ENCODE measurements at regions not wholly inside any gene's neighbourhood (a gene's known extent, or its start where the extent isn't known, plus 50 kb on each side); places are given as distances from the start of the nearest gene placed in this dataset.

GRCh38 chr16:35182043-35182677 is 1722.7 kb downstream of the TP53TG3F start:
- ChIA-PET CTCF (ENCODE audit: low intra/inter-chr PET ratio) (no interaction called here), POLR2A (no interaction called here)
- intact Hi-C loops (cut with micrococcal nuclease): no loop called here
- no peaks in the 10 kb centered on the region for H3K79me2 ChIP-seq (ENCODE audit: control insufficient read depth, insufficient read depth, low read length)
- no TSS peak for BruUV-seq (replicated peaks)
- no peaks in the 10 kb centered on the region for H4K20me1 ChIP-seq (replicated peaks; ENCODE audit: control insufficient read depth, insufficient read depth, low read length)
- H3K9me1 ChIP-seq (ENCODE audit: control insufficient read depth, insufficient read depth, low read length): no peaks in the 10 kb centered on the region
- FAIRE-seq (no peak), ATAC-seq (no peak), DNase-seq (ENCODE audit: extremely low read depth in 1 of 4, low spot score in 3 of 4) (no peak)
- no peak overlapping the region for H3K9ac ChIP-seq (ENCODE audit: insufficient read depth in 1 of 2, low read depth in 2 of 2, low read length in 2 of 2)
- no peak overlapping the region for H3K27ac ChIP-seq (ENCODE audit: extremely low read depth, low read depth, low read length)
- no peaks in the 10 kb centered on the region for H3K27me3 ChIP-seq (ENCODE audit: control insufficient read depth in 2 of 2, insufficient read depth in 2 of 2, low read length in 2 of 2)
- H3K4me3 ChIP-seq: no peak overlapping the region
- H3K36me3 ChIP-seq (ENCODE audit: control insufficient read depth, insufficient read depth, low read length): no peaks in the 10 kb centered on the region
- H3K9me3 ChIP-seq (replicated peaks; ENCODE audit: control insufficient read depth, insufficient read depth, low read depth, low read length): no peaks in the 10 kb centered on the region
- TF ChIP-seq CC2D1A (IDR thresholded peaks at IDR 0.05): no peak
- in situ Hi-C loops (cut with MboI): no loop called here
- no peak overlapping the region for H3K4me2 ChIP-seq (ENCODE audit: insufficient read depth, low read length)
- H3K4me1 ChIP-seq (replicated peaks in 1 of 2; ENCODE audit: control insufficient read depth in 2 of 2, insufficient read depth in 2 of 2, low read length in 2 of 2): no peaks in the 10 kb centered on the region
- H2AFZ ChIP-seq (ENCODE audit: low read depth, low read length): no peak overlapping the region

GRCh38 chr16:35182943-35183550 is 1723.6 kb downstream of the TP53TG3F start:
- no TSS peak for BruUV-seq (replicated peaks)
- Histone ChIP-seq H3K27me3 (ENCODE audit: control insufficient read depth in 2 of 2, insufficient read depth in 2 of 2, low read length in 2 of 2) (no peaks in the 10 kb centered on the region), H3K79me2 (ENCODE audit: control insufficient read depth, insufficient read depth, low read length) (no peaks in the 10 kb centered on the region), H3K27ac (ENCODE audit: extremely low read depth, low read depth, low read length) (no peak overlapping the region), H4K20me1 (replicated peaks; ENCODE audit: control insufficient read depth, insufficient read depth, low read length) (no peaks in the 10 kb centered on the region), H3K9ac (ENCODE audit: insufficient read depth in 1 of 2, low read depth in 2 of 2, low read length in 2 of 2) (no peak overlapping the region), H2AFZ (ENCODE audit: low read depth, low read length) (no peak overlapping the region), H3K9me3 (replicated peaks; ENCODE audit: control insufficient read depth, insufficient read depth, low read depth, low read length) (no peaks in the 10 kb centered on the region), H3K4me1 (replicated peaks in 1 of 2; ENCODE audit: control insufficient read depth in 2 of 2, insufficient read depth in 2 of 2, low read length in 2 of 2) (no peaks in the 10 kb centered on the region), H3K4me3 (no peak overlapping the region), H3K36me3 (ENCODE audit: control insufficient read depth, insufficient read depth, low read length) (no peaks in the 10 kb centered on the region), H3K4me2 (ENCODE audit: insufficient read depth, low read length) (no peak overlapping the region), H3K9me1 (ENCODE audit: control insufficient read depth, insufficient read depth, low read length) (no peaks in the 10 kb centered on the region)
- ATAC-seq: no peak
- WGBS (ENCODE audit: insufficient coverage, low coverage, missing lambda C conversion rate): 0% methylated on average over 3 of the region's 6 CpGs
- in situ Hi-C loops (cut with MboI): no loop called here
- ChIA-PET POLR2A (no interaction called here), CTCF (ENCODE audit: low intra/inter-chr PET ratio) (no interaction called here)
- FAIRE-seq: no peak
- intact Hi-C loops (cut with micrococcal nuclease): no loop called here
- no peak for DNase-seq (ENCODE audit: extremely low read depth in 1 of 4, low spot score in 3 of 4)
- TF ChIP-seq ZBTB7A (IDR thresholded peaks at IDR 0.05; ENCODE audit: borderline replicate concordance, control insufficient read depth, low read depth, low read length) (no peak), ATF6 (CRISPR knock-in tag; IDR thresholded peaks at IDR 0.05) (no peak), SMARCB1 (IDR thresholded peaks at IDR 0.05; ENCODE audit: insufficient read length, low read depth) (no peak), HMGN3 (IDR thresholded peaks at IDR 0.05; ENCODE audit: borderline replicate concordance, extremely low read depth, insufficient read length, low read depth, low read length) (no peak), NFE2 (IDR thresholded peaks at IDR 0.05; ENCODE audit: low read depth) (no peak), JUN (IDR thresholded peaks at IDR 0.05; ENCODE audit: borderline replicate concordance, low read depth, low read length) (no peak), JUN (CRISPR knock-in tag; IDR thresholded peaks at IDR 0.05; ENCODE audit: borderline replicate concordance) (no peak), HBP1 (CRISPR knock-in tag; IDR thresholded peaks at IDR 0.05) (no peak), FOXA3 (CRISPR knock-in tag; conservative IDR thresholded peaks at IDR 0.05 in 1 of 2, IDR thresholded peaks at IDR 0.05 in 1 of 2) (no peak), FOXM1 (IDR thresholded peaks at IDR 0.05; ENCODE audit: low read depth) (no peak), FOXM1 (CRISPR knock-in tag; IDR thresholded peaks at IDR 0.05; ENCODE audit: low read depth) (no peak), ZBTB17 (CRISPR knock-in tag; IDR thresholded peaks at IDR 0.05) (no peak)

Measured in K562 (cell line).